Stimulated activated CD8-positive, alpha-beta memory T cell treated with anti-CD3 and anti-CD28 coated beads, Interleukin-2, amount 100 ng/mL, for 48 hours (primary cell): ENCODE measurements at regions not wholly inside any gene's neighbourhood (a gene's known extent, or its start where the extent isn't known, plus 50 kb on each side); places are given as distances from the start of the nearest gene placed in this dataset.
"Not testable (repeated sequence)": the region's sequence is repeated elsewhere in the genome, so short reads cannot be mapped to it uniquely, and the experiment has no call there.

Experiments
- DNase-seq, 2 donors: peaks; one replicate each; pipeline ENCODE4 v3.0.0-alpha.2; 2020; ENCODE audit warnings: low read depth in 2 of 2

- no peak for DNase-seq
These were observed 842.7 kb downstream of the EFNB2 start for GRCh38 chr13:105692769-105693168.

- DNase-seq = no peak
These were observed 851.2 kb downstream of the EFNB2 start for GRCh38 chr13:105684216-105684615.

GRCh38 chr13:105679838-105680237, 855.6 kb downstream of the EFNB2 start:
- no peak for DNase-seq

DNA sequence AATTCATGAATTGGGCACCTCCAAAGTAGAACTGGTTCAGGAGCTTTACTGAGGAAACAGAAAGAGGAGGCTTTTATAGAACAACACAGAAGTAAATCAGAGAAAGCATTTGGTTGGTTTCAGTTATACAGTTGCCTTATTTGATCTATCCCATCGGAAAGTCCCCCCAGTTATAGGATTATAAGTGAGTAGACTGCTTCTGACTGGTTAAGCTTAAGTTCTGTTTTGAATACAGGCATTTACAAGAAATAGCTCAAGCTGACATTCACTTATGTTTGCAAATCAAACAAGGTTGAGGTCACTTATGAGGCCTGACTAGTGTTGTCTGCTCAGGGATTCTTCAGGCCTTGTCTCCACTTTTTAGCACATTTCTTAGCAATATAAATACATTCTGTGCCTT, 857.4 kb downstream of the EFNB2 start:
- no peak for DNase-seq

- no peak for DNase-seq
These were observed 862.6 kb downstream of the EFNB2 start for GRCh38 chr13:105672881-105673280.

DNA sequence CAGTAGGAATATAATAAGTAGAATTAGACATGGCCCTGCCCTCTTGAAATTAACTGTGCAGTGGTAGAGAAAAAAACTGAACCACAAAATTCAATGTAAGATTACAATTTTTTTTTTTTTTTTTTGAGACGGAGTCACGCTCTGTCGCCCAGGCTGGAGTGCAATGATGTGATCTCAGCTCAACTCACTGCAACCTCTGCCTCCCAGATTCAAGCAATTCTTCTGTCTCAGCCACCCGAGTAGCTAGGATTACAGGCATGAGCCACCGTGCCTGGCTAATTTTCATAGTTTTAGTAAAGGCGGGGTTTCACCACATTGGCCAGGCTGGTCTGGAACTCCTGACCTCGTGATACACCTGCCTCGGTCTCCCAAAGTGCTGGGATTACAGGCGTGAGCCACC, 864.3 kb downstream of the EFNB2 start:
- DNase-seq = not testable (repeated sequence)

GRCh38 chr13:105670179-105670990, 865.1 kb downstream of the EFNB2 start:
- DNase-seq = no peak

DNA sequence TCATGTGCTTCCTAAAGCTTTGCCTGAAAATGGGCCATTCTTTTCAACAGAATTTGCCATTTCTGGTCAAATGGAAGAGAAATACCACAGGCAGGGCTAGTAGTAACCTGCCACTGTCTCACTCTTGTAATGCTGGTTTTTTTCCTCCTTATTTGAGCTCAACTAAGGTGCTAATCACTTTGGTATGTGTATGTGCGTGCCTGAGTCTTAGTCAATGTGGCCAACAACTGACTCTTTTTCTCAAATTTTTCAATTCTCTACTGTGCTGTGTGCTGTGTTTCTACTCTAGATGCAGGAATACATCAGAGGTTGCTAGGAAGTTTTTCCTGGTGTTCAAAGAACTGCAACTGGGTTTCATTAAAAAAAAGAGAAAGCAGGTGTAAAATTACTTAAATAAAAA, 870.2 kb downstream of the EFNB2 start:
- no peak for DNase-seq

DNA sequence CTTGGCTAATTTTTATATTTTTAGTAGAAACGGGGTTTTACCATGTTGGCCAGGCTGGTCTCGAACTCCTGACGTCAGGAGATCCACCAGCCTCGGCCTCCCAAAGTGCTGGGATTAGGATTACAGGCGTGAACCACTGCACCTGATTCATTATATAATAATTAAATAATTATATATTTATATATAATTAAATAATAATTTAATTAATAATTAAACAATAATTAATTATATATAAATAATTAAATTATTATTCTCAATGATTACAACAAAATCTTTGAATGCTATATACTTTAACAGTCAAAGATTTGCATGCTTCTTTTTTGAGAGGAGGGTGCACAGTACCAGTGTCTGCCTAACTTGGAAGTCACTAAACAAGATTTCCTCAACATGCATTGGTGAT, 872.3 kb downstream of the EFNB2 start:
- DNase-seq = no peak

- no peak for DNase-seq
These were observed 874.9 kb downstream of the EFNB2 start for GRCh38 chr13:105660561-105660960.

DNA sequence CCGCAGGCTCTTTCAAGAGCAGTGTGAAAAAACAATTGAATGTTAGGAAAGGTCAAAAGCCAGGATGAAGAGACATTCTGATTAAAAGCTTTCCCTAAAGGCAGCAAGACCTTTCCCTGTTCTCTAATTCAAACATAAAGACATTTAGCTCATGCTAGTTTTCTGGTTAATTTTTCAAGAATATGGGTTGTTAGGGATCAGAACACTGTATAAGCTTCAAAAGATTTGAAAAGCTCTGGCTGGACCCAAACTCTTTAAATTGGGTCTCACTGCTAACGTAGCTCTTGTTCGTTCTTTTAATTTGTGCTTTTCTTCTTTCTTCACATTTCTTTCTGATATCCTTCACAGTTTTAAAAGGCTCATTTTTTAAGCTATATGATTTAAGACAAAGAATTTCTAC, 877.0 kb downstream of the EFNB2 start:
- no peak for DNase-seq

DNA sequence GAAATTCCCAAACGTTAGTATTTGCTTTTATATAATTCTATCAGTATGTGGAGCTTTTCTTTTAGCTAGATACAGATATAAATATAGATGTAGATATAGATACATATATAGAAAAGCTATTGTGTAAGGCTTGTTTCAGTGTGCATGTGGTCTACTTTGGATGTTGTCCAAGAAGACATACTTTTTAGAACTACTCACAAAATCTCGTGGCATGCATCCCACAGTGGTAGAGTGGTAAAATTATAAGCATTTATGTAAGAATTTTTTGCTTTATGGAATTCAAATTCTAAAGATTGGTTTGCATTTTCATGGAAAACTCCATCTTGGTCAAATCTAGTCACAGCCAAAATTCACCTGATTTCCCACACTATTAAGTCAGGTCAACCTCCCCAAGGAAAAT, 880.4 kb downstream of the EFNB2 start:
- no peak for DNase-seq

GRCh38 chr13:105643966-105644365, 891.5 kb downstream of the EFNB2 start:
- no peak for DNase-seq

GRCh38 chr13:105642511-105642958, 892.9 kb downstream of the EFNB2 start:
- DNase-seq = no peak

GRCh38 chr13:105641121-105641520, 894.3 kb downstream of the EFNB2 start:
- DNase-seq = no peak

DNA sequence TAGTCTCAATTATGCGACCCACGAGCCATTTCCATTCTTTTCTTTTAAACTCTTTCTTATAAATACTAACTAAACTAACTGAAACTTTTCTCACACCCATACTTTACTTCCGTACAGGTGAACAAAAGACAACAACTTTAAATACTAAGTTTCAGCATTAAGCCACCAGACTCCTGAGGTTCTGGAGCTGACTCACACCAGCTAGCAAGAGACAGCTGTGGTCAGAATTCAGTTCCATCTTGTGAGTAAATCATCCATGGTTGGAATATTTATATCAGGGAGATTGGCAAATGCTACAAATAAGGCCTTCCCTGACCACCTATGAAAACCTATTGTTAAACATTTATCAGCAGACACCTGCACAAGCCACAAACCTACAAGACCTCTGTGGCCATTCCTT, 897.0 kb downstream of the EFNB2 start:
- no peak for DNase-seq

DNA sequence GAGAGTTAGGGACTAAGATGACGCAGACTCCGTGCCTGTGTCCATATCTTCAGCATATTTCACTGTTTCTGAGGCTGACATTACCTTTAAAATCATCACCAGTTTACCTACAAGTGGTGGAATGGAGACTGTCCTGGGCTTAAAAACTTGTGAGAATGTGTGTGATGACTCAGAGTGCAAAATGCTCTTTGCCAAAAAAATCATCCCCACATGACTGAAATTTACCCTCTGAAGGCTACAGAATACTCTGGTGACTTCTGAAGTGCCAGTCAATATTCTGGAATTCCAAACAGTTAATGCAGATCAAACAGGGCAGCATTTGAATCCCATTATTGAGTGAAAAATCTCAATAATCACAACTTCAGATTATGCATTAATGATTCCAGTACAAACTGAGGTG, 901.4 kb downstream of the EFNB2 start:
- DNase-seq = no peak

- DNase-seq = no peak
These were observed 905.0 kb downstream of the EFNB2 start for GRCh38 chr13:105630431-105630830.

DNA sequence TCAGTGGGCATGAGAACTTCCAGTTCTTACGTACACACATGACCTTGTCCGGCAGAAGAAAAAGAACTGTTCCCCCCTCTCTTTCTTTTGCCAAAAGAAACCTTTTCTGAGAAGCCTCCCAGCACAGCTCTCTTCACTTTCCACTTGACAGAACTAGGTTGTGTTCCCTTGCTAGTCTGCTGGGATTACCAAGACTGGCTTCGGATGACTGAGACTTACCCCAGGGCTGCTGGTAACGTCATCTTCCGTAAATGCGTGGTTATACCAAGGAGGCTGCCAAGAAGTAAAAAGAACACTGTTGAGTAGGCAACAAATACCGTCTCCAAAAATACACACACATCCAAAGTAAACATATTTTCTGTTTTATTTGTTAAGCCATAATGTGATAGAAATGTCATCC, 908.2 kb downstream of the EFNB2 start:
- no peak for DNase-seq

GRCh38 chr13:105625691-105626090, 909.8 kb downstream of the EFNB2 start:
- no peak for DNase-seq

DNA sequence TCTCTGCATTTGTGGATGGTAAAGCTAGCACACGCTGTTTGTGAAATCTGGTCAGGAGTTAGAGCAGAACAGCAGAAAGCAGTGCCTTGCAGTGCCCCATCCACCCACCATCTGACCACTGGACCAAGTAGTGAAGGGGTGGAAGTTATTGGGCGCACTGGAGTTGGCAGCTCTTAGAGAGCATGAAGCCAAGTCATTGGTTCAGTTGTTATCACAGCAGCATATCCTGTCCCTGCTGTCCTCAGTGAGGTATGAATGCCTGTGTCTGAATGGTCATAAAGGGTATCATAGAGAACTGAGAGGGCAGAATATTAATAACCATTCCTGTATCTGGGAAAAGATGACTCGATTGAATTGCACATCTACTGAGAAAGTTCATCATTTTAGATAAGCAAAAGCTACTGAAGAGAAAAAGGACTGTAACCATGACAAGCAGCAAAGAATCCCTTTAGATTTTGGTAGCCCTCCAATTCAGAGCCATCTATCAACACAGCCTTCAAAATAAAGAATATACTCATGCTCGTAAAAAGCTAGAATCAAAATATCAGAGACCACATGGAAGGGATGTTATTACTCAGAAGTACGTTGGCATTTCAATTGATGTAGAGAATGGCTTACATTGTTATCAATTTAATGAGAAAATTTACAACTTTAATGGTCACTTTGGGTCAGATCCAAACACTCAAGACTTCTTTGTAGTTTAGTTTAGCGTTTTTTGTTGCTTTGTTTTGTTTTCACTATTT, 919.0 kb downstream of the EFNB2 start:
- no peak for DNase-seq

- DNase-seq = no peak
These were observed 922.9 kb downstream of the EFNB2 start for GRCh38 chr13:105612541-105612940.

DNA sequence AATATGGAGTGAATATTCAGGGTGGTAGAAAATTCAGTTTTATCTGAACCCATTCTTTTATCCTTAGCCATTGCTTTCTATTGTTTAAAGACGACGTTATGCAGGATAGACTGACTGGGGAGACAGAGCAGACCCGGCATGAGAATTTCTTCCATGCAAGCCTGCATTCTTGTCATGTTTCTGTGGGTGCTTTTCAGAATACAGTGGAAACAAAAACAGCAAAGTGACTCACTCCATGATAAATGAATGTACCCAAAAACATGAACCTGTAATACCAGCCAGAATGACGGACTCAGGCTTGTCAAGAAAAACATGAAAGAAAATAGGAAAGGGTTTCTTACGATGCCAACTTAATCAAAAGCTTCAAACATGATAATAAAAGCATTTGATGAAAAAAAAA, 924.0 kb downstream of the EFNB2 start:
- no peak for DNase-seq
